DMS53 treated with DMSO at 0.1 percent for 48 hours (cell line): ENCODE measurements at regions not wholly inside any gene's neighbourhood (a gene's known extent, or its start where the extent isn't known, plus 50 kb on each side); places are given as distances from the start of the nearest gene placed in this dataset.
A peak's percentile ranks its signal among the peaks of the same experiment; 100 is the strongest.

ENCODE experiments used
- DNase-seq: peaks from one replicate; lab custom pipeline; 2025; ENCODE audit not compliant: unreplicated experiment; lab: John Stamatoyannopoulos, UW

GRCh38 chrX:34873500-34874225 lies 68.9 kb upstream of the FAM47B start:
- DNase-seq = no peak

GRCh38 chrX:34874763-34875162 lies 67.8 kb upstream of the FAM47B start:
- peak; percentile 34 for DNase-seq

- DNase-seq = peak; percentile 92
Observed at GRCh38 chrX:34875204-34875603, 67.4 kb upstream of the FAM47B start.

GRCh38 chrX:34877436-34877835 lies 65.2 kb upstream of the FAM47B start:
- no peak for DNase-seq

- DNase-seq = no peak
Observed at GRCh38 chrX:34879346-34879745, 63.2 kb upstream of the FAM47B start.

GRCh38 chrX:34879886-34880285 lies 62.7 kb upstream of the FAM47B start:
- DNase-seq = no peak

GRCh38 chrX:34880656-34881055 lies 61.9 kb upstream of the FAM47B start:
- DNase-seq = no peak

GRCh38 chrX:34881671-34882070 lies 60.9 kb upstream of the FAM47B start:
- DNase-seq = no peak

- peak; percentile 75 for DNase-seq
Observed at GRCh38 chrX:34884817-34885216, 57.8 kb upstream of the FAM47B start.

GRCh38 chrX:34886011-34886410 lies 56.6 kb upstream of the FAM47B start:
- no peak for DNase-seq

- DNase-seq = no peak
Observed at GRCh38 chrX:34891391-34891790, 51.2 kb upstream of the FAM47B start.
